ENCODE measurements at regions not wholly inside any gene's neighbourhood (a gene's known extent, or its start where the extent isn't known, plus 50 kb on each side); places are given as distances from the start of the nearest gene placed in this dataset.

- intact Hi-C loops (cut with DNase I; ENCODE audit: low total_unique reads) = no loop called here
- Histone ChIP-seq H3K9me3 (no peaks in the 10 kb centered on the region), H3K36me3 (no peaks in the 10 kb centered on the region), H3K27ac (no peak overlapping the region), H3K4me1 (peaks cover 0 to 7% (median 0%) of the 10 kb centered on the region in 4 donors), H3K4me3 (no peak overlapping the region), H3K27me3 (peaks cover 0 to 26% of the 10 kb centered on the region in 2 donors)
- no peak for TF ChIP-seq CTCF (IDR thresholded peaks at IDR 0.05)
- DNase-seq = no peak
Observed at GRCh38 chr3:194212161-194212844, 76.4 kb downstream of the HES1 start.

GRCh38 chr3:194212845-194213331, 76.9 kb downstream of the HES1 start:
- no peak for TF ChIP-seq CTCF (IDR thresholded peaks at IDR 0.05)
- Histone ChIP-seq H3K27ac (no peak overlapping the region), H3K4me3 (no peak overlapping the region), H3K9me3 (no peaks in the 10 kb centered on the region), H3K27me3 (peaks cover 0 to 25% of the 10 kb centered on the region in 2 donors), H3K4me1 (peaks cover 0 to 7% (median 0%) of the 10 kb centered on the region in 4 donors), H3K36me3 (no peaks in the 10 kb centered on the region)
- no peak for DNase-seq
- intact Hi-C loops (cut with DNase I; ENCODE audit: low total_unique reads) = no loop called here

- peaks cover 0 to 7% (median 0%) of the 10 kb centered on the region in 4 donors for H3K4me1 ChIP-seq
- peaks cover 0 to 28% of the 10 kb centered on the region in 2 donors for H3K27me3 ChIP-seq
- H3K27ac ChIP-seq = no peak overlapping the region
- H3K36me3 ChIP-seq = no peaks in the 10 kb centered on the region
- intact Hi-C loops (cut with DNase I; ENCODE audit: low total_unique reads) = no loop called here
- no peaks in the 10 kb centered on the region for H3K9me3 ChIP-seq
- H3K4me3 ChIP-seq = no peak overlapping the region
- DNase-seq = no peak
- TF ChIP-seq CTCF (IDR thresholded peaks at IDR 0.05) = no peak
Observed at GRCh38 chr3:194215392-194215791, 79.4 kb downstream of the HES1 start.

- no peak overlapping the region for H3K27ac ChIP-seq
- intact Hi-C loops (cut with DNase I; ENCODE audit: low total_unique reads) = no loop called here
Observed at GRCh38 chr3:194218646-194219453, 82.9 kb downstream of the HES1 start.

More at GRCh38 chr3:194218646-194219453, 82.9 kb downstream of the HES1 start:
- no peak for DNase-seq
- Histone ChIP-seq H3K27me3 (peaks cover 0 to 37% of the 10 kb centered on the region in 2 donors), H3K36me3 (no peaks in the 10 kb centered on the region), H3K4me3 (no peak overlapping the region), H3K4me1 (no peaks in the 10 kb centered on the region), H3K9me3 (no peaks in the 10 kb centered on the region)
- no peak for TF ChIP-seq CTCF (IDR thresholded peaks at IDR 0.05)
